ENCODE measurements at regions not wholly inside any gene's neighbourhood (a gene's known extent, or its start where the extent isn't known, plus 50 kb on each side); places are given as distances from the start of the nearest gene placed in this dataset.
"Not testable (repeated sequence)": the region's sequence is repeated elsewhere in the genome, so short reads cannot be mapped to it uniquely, and the experiment has no call there.

GRCh38 chr1:220454155-220454777, 73.7 kb upstream of the MARK1 start:
- Histone ChIP-seq H3K36me3 (ENCODE audit: insufficient read depth, low read length) (no peaks in the 10 kb centered on the region), H3K27ac (ENCODE audit: low read depth, low read length) (no peak overlapping the region), H3K4me3 (ENCODE audit: low read length in 2 of 2) (no peak overlapping the region), H3K9me3 (ENCODE audit: control insufficient read depth in 1 of 2, low read length in 2 of 2) (no peaks in the 10 kb centered on the region), H3K4me1 (ENCODE audit: insufficient read depth, low read length) (no peaks in the 10 kb centered on the region), H3K27me3 (ENCODE audit: insufficient read depth, low read length) (no peaks in the 10 kb centered on the region)
- peaks cover 0 to 2% (median 0%) of the 10 kb centered on the region in 8 donors for H3K9me3 Mint-ChIP-seq
- no peak for DNase-seq
- POLR2A ChIA-PET (ENCODE audit: partially characterized antibody) = no interaction called here
- intact Hi-C loops (cut with micrococcal nuclease) = no loop called here
- peaks cover 8 to 22% of the 10 kb centered on the region in 2 donors for H3K27me3 Mint-ChIP-seq
- no peak overlapping the region for H3K4me3 Mint-ChIP-seq
- no peaks in the 10 kb centered on the region for H3K4me1 Mint-ChIP-seq
- H3K36me3 Mint-ChIP-seq = no peaks in the 10 kb centered on the region
- no peak overlapping the region for H3K27ac Mint-ChIP-seq
- CTCF ChIA-PET (ENCODE audit: partially characterized antibody) = no interaction called here

GRCh38 chr1:220453371-220453770, 74.6 kb upstream of the MARK1 start:
- POLR2A ChIA-PET (ENCODE audit: partially characterized antibody) = no interaction called here
- Mint-ChIP-seq H3K4me1 (no peaks in the 10 kb centered on the region), H3K36me3 (no peaks in the 10 kb centered on the region), H3K9me3 (peaks cover 0 to 2% (median 0%) of the 10 kb centered on the region in 8 donors), H3K4me3 (no peak overlapping the region), H3K27ac (no peak overlapping the region), H3K27me3 (peaks cover 10 to 24% of the 10 kb centered on the region in 2 donors)
- intact Hi-C loops (cut with micrococcal nuclease) = no loop called here
- no peaks in the 10 kb centered on the region for H3K4me1 ChIP-seq (ENCODE audit: insufficient read depth, low read length)
- H3K27me3 ChIP-seq (ENCODE audit: insufficient read depth, low read length) = no peaks in the 10 kb centered on the region
- CTCF ChIA-PET (ENCODE audit: partially characterized antibody) = no interaction called here
- H3K9me3 ChIP-seq (ENCODE audit: control insufficient read depth in 1 of 2, low read length in 2 of 2) = no peaks in the 10 kb centered on the region
- H3K27ac ChIP-seq (ENCODE audit: low read depth, low read length) = no peak overlapping the region
- no peaks in the 10 kb centered on the region for H3K36me3 ChIP-seq (ENCODE audit: insufficient read depth, low read length)
- DNase-seq = no peak
- no peak overlapping the region for H3K4me3 ChIP-seq (ENCODE audit: low read length in 2 of 2)

DNA sequence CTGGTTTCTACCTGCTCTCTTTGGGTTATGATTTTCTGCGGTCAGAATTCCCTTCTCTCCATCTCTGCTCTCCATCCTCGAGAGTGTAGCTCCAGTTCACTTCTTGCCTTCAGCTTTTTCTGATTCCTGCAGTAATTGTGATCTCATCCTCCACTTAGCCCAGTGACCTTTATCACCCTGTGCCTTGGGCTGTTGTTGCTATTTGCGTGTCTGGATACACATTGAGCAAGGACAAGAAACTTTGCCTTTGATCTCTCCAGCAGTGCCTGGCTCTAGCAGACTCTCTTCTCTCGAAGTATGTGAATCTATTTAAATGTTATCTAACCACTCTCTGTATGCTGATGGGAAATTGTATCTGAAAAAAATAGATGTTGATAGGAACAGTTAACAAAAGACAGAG, 76.4 kb upstream of the MARK1 start:
- H3K4me3 ChIP-seq (ENCODE audit: low read length in 2 of 2) = no peak overlapping the region
- H3K27me3 ChIP-seq (ENCODE audit: insufficient read depth, low read length) = no peaks in the 10 kb centered on the region
- Mint-ChIP-seq H3K27me3 (peaks cover 15 to 27% of the 10 kb centered on the region in 2 donors), H3K9me3 (peaks cover 0 to 4% (median 0%) of the 10 kb centered on the region in 8 donors), H3K36me3 (no peaks in the 10 kb centered on the region), H3K4me1 (no peaks in the 10 kb centered on the region), H3K27ac (no peak overlapping the region), H3K4me3 (no peak overlapping the region)
- no peaks in the 10 kb centered on the region for H3K4me1 ChIP-seq (ENCODE audit: insufficient read depth, low read length)
- no peaks in the 10 kb centered on the region for H3K9me3 ChIP-seq (ENCODE audit: control insufficient read depth in 1 of 2, low read length in 2 of 2)
- no peaks in the 10 kb centered on the region for H3K36me3 ChIP-seq (ENCODE audit: insufficient read depth, low read length)
- no peak overlapping the region for H3K27ac ChIP-seq (ENCODE audit: low read depth, low read length)
- DNase-seq = no peak
- ChIA-PET CTCF (ENCODE audit: partially characterized antibody) (no interaction called here), POLR2A (ENCODE audit: partially characterized antibody) (no interaction called here)
- intact Hi-C loops (cut with micrococcal nuclease) = no loop called here

GRCh38 chr1:220450927-220451326, 77.0 kb upstream of the MARK1 start:
- H3K9me3 Mint-ChIP-seq = peaks cover 0 to 4% (median 0%) of the 10 kb centered on the region in 8 donors
- no peak overlapping the region for H3K4me3 Mint-ChIP-seq
- ChIA-PET POLR2A (ENCODE audit: partially characterized antibody) (no interaction called here), CTCF (ENCODE audit: partially characterized antibody) (no interaction called here)
- H3K27ac ChIP-seq (ENCODE audit: low read depth, low read length) = no peak overlapping the region
- no peak for DNase-seq
- H3K27ac Mint-ChIP-seq = no peak overlapping the region
- H3K36me3 Mint-ChIP-seq = no peaks in the 10 kb centered on the region
- intact Hi-C loops (cut with micrococcal nuclease) = no loop called here
- H3K4me1 ChIP-seq (ENCODE audit: insufficient read depth, low read length) = no peaks in the 10 kb centered on the region
- no peaks in the 10 kb centered on the region for H3K27me3 ChIP-seq (ENCODE audit: insufficient read depth, low read length)
- H3K4me3 ChIP-seq (ENCODE audit: low read length in 2 of 2) = no peak overlapping the region
- H3K9me3 ChIP-seq (ENCODE audit: control insufficient read depth in 1 of 2, low read length in 2 of 2) = no peaks in the 10 kb centered on the region
- no peaks in the 10 kb centered on the region for H3K36me3 ChIP-seq (ENCODE audit: insufficient read depth, low read length)
- no peaks in the 10 kb centered on the region for H3K4me1 Mint-ChIP-seq
- H3K27me3 Mint-ChIP-seq = peaks cover 15 to 24% of the 10 kb centered on the region in 2 donors

DNA sequence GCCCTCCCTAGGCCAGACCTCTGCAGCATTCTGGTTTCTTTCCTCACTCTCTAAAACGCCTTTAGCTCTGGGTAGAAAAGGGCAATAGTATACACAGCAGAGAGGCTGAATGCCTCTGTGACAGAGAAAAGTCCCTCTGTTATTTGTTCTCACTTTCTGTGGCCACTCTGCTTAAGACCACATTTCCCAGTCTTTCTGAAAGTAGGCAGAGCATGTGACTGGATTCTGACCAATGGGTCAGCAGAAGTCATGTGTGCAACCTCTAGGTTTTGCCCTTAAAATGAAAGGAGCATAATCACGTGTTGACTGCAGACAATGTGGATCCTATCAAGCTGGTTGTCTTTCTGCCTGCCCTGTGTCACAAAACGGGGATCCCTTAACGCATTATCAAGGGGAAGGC, 79.7 kb upstream of the MARK1 start:
- no peaks in the 10 kb centered on the region for H3K9me3 ChIP-seq (ENCODE audit: control insufficient read depth in 1 of 2, low read length in 2 of 2)
- no peaks in the 10 kb centered on the region for H3K36me3 Mint-ChIP-seq

DNA sequence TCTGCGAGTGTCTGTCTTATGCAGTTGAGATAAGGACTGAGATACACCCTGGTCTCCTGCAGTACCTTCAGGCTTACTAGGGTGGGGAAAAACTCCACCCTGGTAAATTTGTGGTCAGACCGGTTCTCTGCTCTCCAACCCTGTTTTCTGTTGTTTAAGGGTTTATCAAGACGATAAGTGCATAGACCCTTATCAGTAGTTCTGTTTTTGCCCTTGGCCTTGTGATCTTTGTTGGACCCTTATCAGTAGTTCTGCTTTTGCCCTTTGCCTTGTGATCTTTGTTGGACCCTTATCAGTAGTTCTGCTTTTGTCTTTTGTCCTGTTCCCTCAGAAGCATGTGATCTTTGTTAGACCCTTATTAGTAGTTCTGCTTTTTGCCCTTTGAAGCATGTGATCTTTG, 83.3 kb upstream of the MARK1 start:
- H3K27me3 Mint-ChIP-seq = peaks cover 12 to 13% of the 10 kb centered on the region in 2 donors
- intact Hi-C loops (cut with micrococcal nuclease); H3K9me3 ChIP-seq (ENCODE audit: control insufficient read depth in 1 of 2, low read length in 2 of 2); H3K4me3 ChIP-seq (ENCODE audit: low read length in 2 of 2); DNase-seq; H3K9me3 Mint-ChIP-seq; H3K4me3 Mint-ChIP-seq; H3K36me3 Mint-ChIP-seq; H3K36me3 ChIP-seq (ENCODE audit: insufficient read depth, low read length); H3K27ac ChIP-seq (ENCODE audit: low read depth, low read length); H3K27ac Mint-ChIP-seq; H3K27me3 ChIP-seq (ENCODE audit: insufficient read depth, low read length); POLR2A ChIA-PET (ENCODE audit: partially characterized antibody); H3K4me1 Mint-ChIP-seq; H3K4me1 ChIP-seq (ENCODE audit: insufficient read depth, low read length): not testable (repeated sequence)
- CTCF ChIA-PET (ENCODE audit: partially characterized antibody) = interaction anchor here (1.1 kb wide), 1 partner anchor 8 kb away, joined by 3 read pairs; no protein-coding TSS in a partner anchor

More for the DNA sequence above, 79.7 kb upstream of the MARK1 start:
- Mint-ChIP-seq H3K9me3 (peaks cover 0 to 7% (median 1%) of the 10 kb centered on the region in 8 donors), H3K4me1 (no peaks in the 10 kb centered on the region), H3K27ac (no peak overlapping the region), H3K4me3 (no peak overlapping the region), H3K27me3 (peaks cover 11 to 17% of the 10 kb centered on the region in 2 donors)
- Histone ChIP-seq H3K4me1 (ENCODE audit: insufficient read depth, low read length) (no peaks in the 10 kb centered on the region), H3K36me3 (ENCODE audit: insufficient read depth, low read length) (no peaks in the 10 kb centered on the region), H3K4me3 (ENCODE audit: low read length in 2 of 2) (no peak overlapping the region), H3K27ac (ENCODE audit: low read depth, low read length) (no peak overlapping the region), H3K27me3 (ENCODE audit: insufficient read depth, low read length) (no peaks in the 10 kb centered on the region)
- intact Hi-C loops (cut with micrococcal nuclease) = no loop called here
- POLR2A ChIA-PET (ENCODE audit: partially characterized antibody) = no interaction called here
- CTCF ChIA-PET (ENCODE audit: partially characterized antibody) = no interaction called here
- no peak for DNase-seq

DNA sequence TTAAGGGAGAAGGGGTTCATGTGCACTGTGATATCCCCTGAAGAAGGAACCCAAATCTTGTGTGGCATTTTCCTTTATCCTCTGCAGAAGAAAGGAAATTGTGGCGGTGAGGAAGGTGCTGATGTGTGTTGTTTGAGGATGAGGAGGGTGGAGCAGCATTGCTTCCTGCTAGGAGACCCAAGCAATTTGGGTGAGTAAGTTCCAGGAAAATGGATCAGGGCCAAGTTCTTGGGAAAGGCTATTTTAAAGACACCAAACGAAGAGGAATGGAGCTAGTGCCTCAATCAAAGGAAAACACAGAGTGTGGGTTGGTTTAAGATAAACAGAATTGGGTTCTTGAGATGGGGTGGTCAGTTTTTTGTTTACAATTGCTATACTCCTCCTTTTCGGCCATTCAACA, 86.7 kb upstream of the MARK1 start:
- Histone ChIP-seq H3K27ac (ENCODE audit: low read depth, low read length) (no peak overlapping the region), H3K4me3 (ENCODE audit: low read length in 2 of 2) (no peak overlapping the region), H3K9me3 (ENCODE audit: control insufficient read depth in 1 of 2, low read length in 2 of 2) (no peaks in the 10 kb centered on the region), H3K36me3 (ENCODE audit: insufficient read depth, low read length) (no peaks in the 10 kb centered on the region), H3K4me1 (ENCODE audit: insufficient read depth, low read length) (no peaks in the 10 kb centered on the region), H3K27me3 (ENCODE audit: insufficient read depth, low read length) (no peaks in the 10 kb centered on the region)
- DNase-seq = no peak
- Mint-ChIP-seq H3K4me3 (no peak overlapping the region), H3K4me1 (no peaks in the 10 kb centered on the region), H3K9me3 (peaks cover 0 to 7% (median 1%) of the 10 kb centered on the region in 8 donors), H3K36me3 (no peaks in the 10 kb centered on the region), H3K27me3 (peaks cover 6 to 7% of the 10 kb centered on the region in 2 donors), H3K27ac (no peak overlapping the region)
- POLR2A ChIA-PET (ENCODE audit: partially characterized antibody) = no interaction called here
- CTCF ChIA-PET (ENCODE audit: partially characterized antibody) = no interaction called here
- intact Hi-C loops (cut with micrococcal nuclease) = no loop called here

- Histone ChIP-seq H3K4me1 (ENCODE audit: insufficient read depth, low read length) (no peaks in the 10 kb centered on the region), H3K9me3 (ENCODE audit: control insufficient read depth in 1 of 2, low read length in 2 of 2) (no peaks in the 10 kb centered on the region), H3K4me3 (ENCODE audit: low read length in 2 of 2) (no peak overlapping the region), H3K27ac (ENCODE audit: low read depth, low read length) (no peak overlapping the region), H3K27me3 (ENCODE audit: insufficient read depth, low read length) (no peaks in the 10 kb centered on the region), H3K36me3 (ENCODE audit: insufficient read depth, low read length) (no peaks in the 10 kb centered on the region)
- CTCF ChIA-PET (ENCODE audit: partially characterized antibody) = no interaction called here
- peaks cover 4 to 8% of the 10 kb centered on the region in 2 donors for H3K27me3 Mint-ChIP-seq
- intact Hi-C loops (cut with micrococcal nuclease) = no loop called here
- H3K4me1 Mint-ChIP-seq = no peaks in the 10 kb centered on the region
- H3K4me3 Mint-ChIP-seq = no peak overlapping the region
- no peaks in the 10 kb centered on the region for H3K36me3 Mint-ChIP-seq
- POLR2A ChIA-PET (ENCODE audit: partially characterized antibody) = no interaction called here
- no peak overlapping the region for H3K27ac Mint-ChIP-seq
- peaks cover 0 to 2% (median 0%) of the 10 kb centered on the region in 8 donors for H3K9me3 Mint-ChIP-seq
- no peak for DNase-seq
Observed at GRCh38 chr1:220438741-220439140, 89.2 kb upstream of the MARK1 start.

Data from CD4-positive, alpha-beta memory T cell (primary cell).